Epidermal melanocyte (primary cell): ENCODE measurements at regions not wholly inside any gene's neighbourhood (a gene's known extent, or its start where the extent isn't known, plus 50 kb on each side); places are given as distances from the start of the nearest gene placed in this dataset.
"Not testable (repeated sequence)": the region's sequence is repeated elsewhere in the genome, so short reads cannot be mapped to it uniquely, and the experiment has no call there.

ENCODE experiments used
- DNase-seq: peaks from one replicate; pipeline ENCODE4 v3.0.0; 2011; ENCODE audit warnings: low spot score; ENCODE audit not compliant: insufficient read length

- peak; percentile 54 for DNase-seq
Measured at GRCh38 chr10:9331583-9332008, 1277.1 kb downstream of the GATA3 start.

- DNase-seq, result no peak
Measured at GRCh38 chr10:9334270-9334669, 1279.8 kb downstream of the GATA3 start.

- DNase-seq, result no peak
Measured at GRCh38 chr10:9339716-9340115, 1285.2 kb downstream of the GATA3 start.

GRCh38 chr10:9342885-9343570 lies 1288.5 kb downstream of the GATA3 start:
- DNase-seq, result no peak

- not testable (repeated sequence) for DNase-seq
Measured at GRCh38 chr10:9347933-9348332, 1293.4 kb downstream of the GATA3 start.

GRCh38 chr10:9357471-9357870 lies 1303.0 kb downstream of the GATA3 start:
- no peak for DNase-seq

GRCh38 chr10:9362721-9363120 lies 1308.2 kb downstream of the GATA3 start:
- no peak for DNase-seq

- DNase-seq, result no peak
Measured at GRCh38 chr10:9379183-9379582, 1324.7 kb downstream of the GATA3 start.

- DNase-seq, result no peak
Measured at GRCh38 chr10:9381733-9382532, 1327.4 kb downstream of the GATA3 start.

GRCh38 chr10:9382533-9382866 lies 1328.0 kb downstream of the GATA3 start:
- no peak for DNase-seq

- DNase-seq, result no peak
Measured at GRCh38 chr10:9390516-9390915, 1336.0 kb downstream of the GATA3 start.

GRCh38 chr10:9399275-9399983 lies 1344.9 kb downstream of the GATA3 start:
- DNase-seq, result no peak

GRCh38 chr10:9402067-9402466 lies 1347.6 kb downstream of the GATA3 start:
- DNase-seq, result not testable (repeated sequence)

GRCh38 chr10:9402507-9403195 lies 1348.2 kb downstream of the GATA3 start:
- not testable (repeated sequence) for DNase-seq

GRCh38 chr10:9407201-9407600 lies 1352.7 kb downstream of the GATA3 start:
- DNase-seq, result not testable (repeated sequence)

- no peak for DNase-seq
Measured at GRCh38 chr10:9416331-9416730, 1361.8 kb downstream of the GATA3 start.

GRCh38 chr10:9419757-9420156 lies 1365.3 kb downstream of the GATA3 start:
- no peak for DNase-seq

GRCh38 chr10:9427209-9427608 lies 1372.7 kb downstream of the GATA3 start:
- no peak for DNase-seq

GRCh38 chr10:9437131-9437530 lies 1382.6 kb downstream of the GATA3 start:
- DNase-seq, result no peak

GRCh38 chr10:9443758-9444157 lies 1389.3 kb downstream of the GATA3 start:
- no peak for DNase-seq

- DNase-seq, result no peak
Measured at GRCh38 chr10:9449530-9449929, 1395.0 kb downstream of the GATA3 start.

- no peak for DNase-seq
Measured at GRCh38 chr10:9450801-9451200, 1396.3 kb downstream of the GATA3 start.
